SK-N-SH (cell line): ENCODE measurements at regions not wholly inside any gene's neighbourhood (a gene's known extent, or its start where the extent isn't known, plus 50 kb on each side); places are given as distances from the start of the nearest gene placed in this dataset.

Source experiments
- CTCF ChIA-PET: fragments of 300-600, 350-600 bp; formaldehyde crosslinking; extraction: SDS; loops from one replicate; lab custom pipeline; 2021; lab: Yijun Ruan, JAX
- POLR2A ChIA-PET: fragments of 350-600 bp; sonication (Branson Sonifier 250); formaldehyde crosslinking; extraction: SDS; loops from one replicate; lab custom pipeline; 2020; ENCODE audit warnings: antibody characterized with exemption, inconsistent platforms; lab: Yijun Ruan, JAX
- DNase-seq: peaks from one replicate; pipeline ENCODE4 v3.0.0; 2012
- H2AFZ ChIP-seq: fragments of 200-600 bp; sonication (generic); 2 replicates; pipeline ENCODE4 v1.8.1; 2016; ENCODE audit warnings: antibody characterized with exemption, mild to moderate bottlenecking, low read depth
- H3F3A ChIP-seq: fragments of 200-600 bp; sonication (generic); replicated peaks from 2 replicates; pipeline ENCODE3; 2016; ENCODE audit warnings: antibody characterized with exemption, mild to moderate bottlenecking; ENCODE audit not compliant: insufficient read depth
- H3K27ac ChIP-seq, 2 experiments: fragments of 200-500 bp in 1 of 2; fragments of 200-600 bp in 1 of 2; sonication (Bioruptor generic) in 1 of 2; sonication (generic), shearing (Covaris generic) in 1 of 2; 2 replicates each; pipeline versions ENCODE4 v1.5.1 to v1.6.1; 2014 to 2016; ENCODE audit warnings: low read depth in 2 of 2, inconsistent platforms in 1 of 2, low read length in 1 of 2, mild to moderate bottlenecking in 1 of 2, mixed read lengths in 1 of 2
- H3K27me3 ChIP-seq: fragments of 200-600 bp; sonication (generic), shearing (Covaris generic); 2 replicates; pipeline ENCODE4 v1.6.1; 2016; ENCODE audit warnings: mixed run types; ENCODE audit not compliant: insufficient read depth
- H3K36me3 ChIP-seq, 2 experiments: fragments of 200-500 bp in 1 of 2; fragments of 200-600 bp in 1 of 2; sonication (Bioruptor generic) in 1 of 2; sonication (generic) in 1 of 2; replicated peaks in 1 of 2; 2 replicates each; pipeline versions ENCODE3 to v1.5.1; 2014 to 2016; ENCODE audit warnings: low read length in 1 of 2, mild to moderate bottlenecking in 1 of 2; ENCODE audit not compliant: insufficient read depth in 2 of 2, control insufficient read depth in 1 of 2
- H3K4me1 ChIP-seq, 2 experiments: fragments of 200-500 bp in 1 of 2; fragments of 200-600 bp in 1 of 2; sonication (Bioruptor generic) in 1 of 2; sonication (generic), shearing (Covaris generic) in 1 of 2; 2 replicates each; pipeline versions ENCODE4 v1.5.1 to v1.6.1; 2014 to 2016; ENCODE audit warnings: low read depth in 1 of 2, low read length in 1 of 2, mixed run types in 1 of 2; ENCODE audit not compliant: insufficient read depth in 2 of 2, control insufficient read depth in 1 of 2
- H3K4me2 ChIP-seq: fragments of 200-600 bp; sonication (generic), shearing (Covaris generic); 2 replicates; pipeline ENCODE4 v1.6.1; 2017; ENCODE audit warnings: mixed run types
- H3K4me3 ChIP-seq, 2 experiments: fragments of 200-500 bp in 1 of 2; fragments of 200-600 bp in 1 of 2; sonication (Bioruptor generic) in 1 of 2; sonication (generic), shearing (Covaris generic) in 1 of 2; 2 replicates each; pipeline versions ENCODE4 v1.5.1 to v1.8.1; 2014 to 2016; ENCODE audit warnings: low read depth in 2 of 2, inconsistent platforms in 1 of 2, low read length in 1 of 2, mild to moderate bottlenecking in 1 of 2, mixed read lengths in 1 of 2, moderate library complexity in 1 of 2
- H3K79me2 ChIP-seq: fragments of 200-600 bp; sonication (generic); 2 replicates; pipeline ENCODE4 v1.8.1; 2017; ENCODE audit warnings: mild to moderate bottlenecking; ENCODE audit not compliant: insufficient read depth
- H3K9ac ChIP-seq: fragments of 200-600 bp; sonication (generic); 2 replicates; pipeline ENCODE4 v1.6.1; 2017; ENCODE audit warnings: mixed run types
- H3K9me2 ChIP-seq: fragments of 200-600 bp; sonication (generic); 2 replicates; pipeline ENCODE4 v1.6.1; 2017; ENCODE audit warnings: mixed run types
- H3K9me3 ChIP-seq: fragments of 200-600 bp; sonication (generic); 2 replicates; pipeline ENCODE4 v1.6.1; 2017; ENCODE audit warnings: mixed run types, mild to moderate bottlenecking, moderate library complexity
- H4K20me1 ChIP-seq: fragments of 200-600 bp; sonication (generic); 2 replicates; pipeline ENCODE4 v1.6.1; 2017; ENCODE audit warnings: mild to moderate bottlenecking, mixed run types; ENCODE audit not compliant: insufficient read depth
- ELF1 ChIP-seq: IDR thresholded peaks from 2 replicates; pipeline ENCODE4 v1.4.0; 2012
- EZH2phosphoT487 ChIP-seq: fragments of 200-600 bp; sonication (generic); IDR thresholded peaks from 2 replicates; pipeline ENCODE4 v1.6.1; 2017; ENCODE audit warnings: low read depth, mixed run types, mild to moderate bottlenecking, antibody characterized with exemption, moderate library complexity, borderline replicate concordance
- FOSL2 ChIP-seq: IDR thresholded peaks from 2 replicates; pipeline ENCODE4 v1.4.0; 2012; ENCODE audit warnings: low read depth, mild to moderate bottlenecking, moderate library complexity, borderline replicate concordance
- FOXM1 ChIP-seq: IDR thresholded peaks from 2 replicates; pipeline ENCODE4 v1.4.0; 2012; ENCODE audit warnings: low read depth, mild to moderate bottlenecking
- MXI1 ChIP-seq: IDR thresholded peaks from 2 replicates; pipeline ENCODE4 v1.6.1; 2012; ENCODE audit warnings: mild to moderate bottlenecking, low read depth, low read length, improper control_type of control experiment
- NFIC ChIP-seq: IDR thresholded peaks from 2 replicates; pipeline ENCODE4 v1.4.0; 2012; ENCODE audit warnings: borderline replicate concordance
- SMC3 ChIP-seq: IDR thresholded peaks from 2 replicates; pipeline ENCODE4 v1.6.1; 2012; ENCODE audit warnings: low read depth, low read length, improper control_type of control experiment
- TAF1 ChIP-seq: IDR thresholded peaks from 2 replicates; pipeline ENCODE4 v1.6.1; 2012; ENCODE audit warnings: low read depth, mild to moderate bottlenecking, low read length, moderate library complexity, borderline replicate concordance
- TEAD4 ChIP-seq: IDR thresholded peaks from 2 replicates; pipeline ENCODE4 v1.4.0; 2012; ENCODE audit warnings: mild to moderate bottlenecking, borderline replicate concordance; ENCODE audit not compliant: insufficient read depth
- USF2 ChIP-seq: fragments of 150-350 bp; IDR thresholded peaks from 2 replicates; pipeline ENCODE4 v1.6.1; 2017; ENCODE audit warnings: antibody characterized with exemption, low read length, low read depth, borderline replicate concordance
- WGBS: methylation state at CpG from one replicate; pipeline ENCODE4 v1.1.6; 2017; ENCODE audit warnings: low lambda C conversion rate; 5-methylcytosine and 5-hydroxymethylcytosine counted together
- TF ChIP-seq, protein P1 (sequence below): IDR thresholded peaks from 2 replicates; pipeline ENCODE4 v1.4.0; 2012; ENCODE audit warnings: low read depth
- TF ChIP-seq, protein P2 (sequence below): fragments of 150-350 bp; IDR thresholded peaks from 2 replicates; pipeline ENCODE4 v1.6.1; 2016; ENCODE audit warnings: mild to moderate bottlenecking, low read depth, low read length

GRCh38 chr12:43162138-43162537 lies 389.9 kb downstream of the ADAMTS20 start:
- Histone ChIP-seq H4K20me1 (no peaks in the 10 kb centered on the region), H2AFZ (no peak overlapping the region), H3K36me3 (no peaks in the 10 kb centered on the region), H3K27ac (no peak overlapping the region), H3K9me2 (no peaks in the 10 kb centered on the region), H3F3A (no peaks in the 10 kb centered on the region), H3K27me3 (no peaks in the 10 kb centered on the region), H3K4me3 (no peak overlapping the region), H3K79me2 (no peaks in the 10 kb centered on the region), H3K4me1 (no peaks in the 10 kb centered on the region), H3K9ac (no peak overlapping the region), H3K9me3 (no peaks in the 10 kb centered on the region), H3K4me2 (no peak overlapping the region)
- WGBS: 55% methylated on average over 3 of the region's 3 CpGs
- CTCF ChIA-PET: no interaction called here
- DNase-seq: no peak
- TF ChIP-seq, protein P1, sequence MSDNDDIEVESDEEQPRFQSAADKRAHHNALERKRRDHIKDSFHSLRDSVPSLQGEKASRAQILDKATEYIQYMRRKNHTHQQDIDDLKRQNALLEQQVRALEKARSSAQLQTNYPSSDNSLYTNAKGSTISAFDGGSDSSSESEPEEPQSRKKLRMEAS: no peak
- no peak for TF ChIP-seq USF2
- TF ChIP-seq FOXM1: no peak
- no peak for TF ChIP-seq SMC3
- no peak for TF ChIP-seq TEAD4
- no peak for TF ChIP-seq EZH2phosphoT487
- POLR2A ChIA-PET: no interaction called here

DNA sequence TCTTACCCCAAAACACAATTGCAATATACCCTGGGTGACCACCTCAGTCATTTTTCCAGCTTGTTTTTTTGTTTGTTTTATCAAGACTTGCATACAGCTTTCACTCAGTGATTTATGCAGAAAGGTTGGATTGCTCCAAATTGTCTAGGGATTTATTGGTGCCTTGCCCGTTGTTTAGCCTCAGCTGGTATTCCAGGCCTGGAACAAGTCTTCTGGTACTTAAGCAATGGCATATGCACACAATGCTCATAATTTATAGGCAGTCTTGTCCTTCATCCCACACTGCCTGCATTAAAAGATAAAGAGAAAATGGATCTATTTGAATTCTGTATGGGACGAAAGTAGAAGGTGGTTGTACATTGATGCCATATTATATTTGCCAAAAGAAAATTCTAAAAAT lies 392.5 kb downstream of the ADAMTS20 start:
- H3K4me1 ChIP-seq: no peaks in the 10 kb centered on the region
- no peak overlapping the region for H3K4me3 ChIP-seq
- no peak for TF ChIP-seq NFIC
- no peak for TF ChIP-seq EZH2phosphoT487
- TF ChIP-seq MXI1: no peak
- TF ChIP-seq, protein P2, sequence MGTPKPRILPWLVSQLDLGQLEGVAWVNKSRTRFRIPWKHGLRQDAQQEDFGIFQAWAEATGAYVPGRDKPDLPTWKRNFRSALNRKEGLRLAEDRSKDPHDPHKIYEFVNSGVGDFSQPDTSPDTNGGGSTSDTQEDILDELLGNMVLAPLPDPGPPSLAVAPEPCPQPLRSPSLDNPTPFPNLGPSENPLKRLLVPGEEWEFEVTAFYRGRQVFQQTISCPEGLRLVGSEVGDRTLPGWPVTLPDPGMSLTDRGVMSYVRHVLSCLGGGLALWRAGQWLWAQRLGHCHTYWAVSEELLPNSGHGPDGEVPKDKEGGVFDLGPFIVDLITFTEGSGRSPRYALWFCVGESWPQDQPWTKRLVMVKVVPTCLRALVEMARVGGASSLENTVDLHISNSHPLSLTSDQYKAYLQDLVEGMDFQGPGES: no peak
- TF ChIP-seq TAF1: no peak
- no peak for TF ChIP-seq ELF1
- no peak for TF ChIP-seq FOSL2
- H3K36me3 ChIP-seq: no peaks in the 10 kb centered on the region
- 21% methylated on average over 2 of the region's 2 CpGs for WGBS
- H2AFZ ChIP-seq: no peak overlapping the region
- no peaks in the 10 kb centered on the region for H3K9me2 ChIP-seq
- no peaks in the 10 kb centered on the region for H3K27me3 ChIP-seq
- no peak overlapping the region for H3K9ac ChIP-seq
- H3K9me3 ChIP-seq: no peaks in the 10 kb centered on the region
- no peaks in the 10 kb centered on the region for H3K79me2 ChIP-seq
- no peak overlapping the region for H3K27ac ChIP-seq
- CTCF ChIA-PET: no interaction called here
- no peaks in the 10 kb centered on the region for H3F3A ChIP-seq
- H3K4me2 ChIP-seq: no peak overlapping the region
- no peak for DNase-seq
- H4K20me1 ChIP-seq: no peaks in the 10 kb centered on the region
- POLR2A ChIA-PET: no interaction called here
